ENCODE measurements at regions not wholly inside any gene's neighbourhood (a gene's known extent, or its start where the extent isn't known, plus 50 kb on each side); places are given as distances from the start of the nearest gene placed in this dataset.

GRCh38 chr6:169853196-169854082 lies 102.0 kb downstream of the ERMARD start:
- Histone ChIP-seq H3K4me3 (ENCODE audit: low read length in 2 of 2) (peak overlapping the region in 1 of 2 donors; percentile 49), H3K4me1 (ENCODE audit: control insufficient read depth in 2 of 2, insufficient read depth in 1 of 2, low read depth in 1 of 2, low read length in 2 of 2) (peaks cover 0 to 2% of the 10 kb centered on the region in 2 donors), H3K36me3 (replicated peaks in 1 of 2; ENCODE audit: control insufficient read depth in 2 of 2, insufficient read depth in 2 of 2, low read length in 2 of 2) (no peaks in the 10 kb centered on the region), H3K4ac (ENCODE audit: low read length) (no peak overlapping the region), H3K79me1 (ENCODE audit: low read depth, low read length) (no peaks in the 10 kb centered on the region), H2AK5ac (ENCODE audit: low read depth, low read length) (no peak overlapping the region), H3K4me2 (ENCODE audit: insufficient read depth, low read length, poor library complexity, severe bottlenecking) (no peak overlapping the region), H2BK120ac (ENCODE audit: low read depth, low read length) (no peak overlapping the region), H4K91ac (ENCODE audit: low read depth, low read length, poor library complexity) (no peak overlapping the region), H3K9ac (ENCODE audit: low read depth, low read length, poor library complexity) (no peak overlapping the region), H2BK5ac (ENCODE audit: low read length) (no peak overlapping the region), H3K9me3 (replicated peaks in 1 of 2; ENCODE audit: control insufficient read depth in 2 of 2, insufficient read depth in 1 of 2, low read depth in 1 of 2, low read length in 2 of 2) (peaks cover 6% of the 10 kb centered on the region in 2 donors), H2AFZ (ENCODE audit: low read length) (no peak overlapping the region), H2BK15ac (ENCODE audit: low read length) (no peak overlapping the region), H3K18ac (ENCODE audit: low read length) (no peak overlapping the region), H3K14ac (ENCODE audit: low read length) (no peak overlapping the region), H3K27ac (replicated peaks; ENCODE audit: low read length) (no peak overlapping the region), H3K27me3 (ENCODE audit: control insufficient read depth in 3 of 3, insufficient read depth in 3 of 3, low read depth in 1 of 3, low read length in 3 of 3) (peaks cover 0 to 8% (median 0%) of the 10 kb centered on the region in 3 experiments), H2BK12ac (ENCODE audit: low read length) (no peak overlapping the region), H4K8ac (ENCODE audit: low read depth, low read length) (no peak overlapping the region), H3K23ac (ENCODE audit: low read depth, low read length, poor library complexity) (no peak overlapping the region)
- DNase-seq (ENCODE audit: low spot score), result no peak
- WGBS, 2 donors (ENCODE audit: extremely low coverage in 2 of 2, insufficient read length in 2 of 2, insufficient replicate concordance in 1 of 2), result no CpG with 5 or more reads among the region's 20 CpGs

DNA sequence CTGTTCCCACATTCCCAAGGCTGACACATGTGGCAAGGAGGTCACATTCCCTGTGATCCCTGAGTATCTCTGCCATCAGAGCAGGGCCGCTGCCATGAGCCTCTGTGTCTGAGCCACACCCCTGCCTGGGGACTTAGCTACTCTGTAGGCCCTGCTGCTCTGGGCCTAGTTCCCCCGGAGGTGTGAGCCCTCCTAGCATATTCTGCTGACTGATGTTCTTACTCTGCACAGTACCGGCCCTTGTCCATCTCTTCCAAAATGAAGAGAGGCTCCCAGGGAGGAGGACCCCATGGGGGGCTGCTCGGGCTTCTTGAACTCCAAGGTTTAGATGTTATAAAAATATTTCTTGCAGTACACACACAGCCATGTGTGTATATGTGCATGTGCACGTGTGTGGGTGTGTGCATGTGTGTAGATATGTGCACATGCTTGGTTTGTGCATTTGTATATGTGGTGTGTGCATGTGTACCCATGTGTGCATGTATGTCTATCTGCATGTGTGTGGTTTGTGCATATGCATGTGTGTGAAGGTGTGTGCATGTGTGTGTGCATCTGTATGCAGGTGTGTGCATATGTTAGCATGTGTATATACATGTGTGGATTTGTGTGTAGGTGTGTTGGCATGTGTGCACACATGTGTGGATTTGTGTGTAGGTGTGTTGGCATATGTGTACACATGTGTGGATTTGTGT lies 101.2 kb downstream of the ERMARD start:
- no peak overlapping the region for H3K18ac ChIP-seq (ENCODE audit: low read length)
- DNase-seq (ENCODE audit: low spot score), result no peak
- H3K79me1 ChIP-seq (ENCODE audit: low read depth, low read length), result no peaks in the 10 kb centered on the region
- no peak overlapping the region for H2BK5ac ChIP-seq (ENCODE audit: low read length)
- H3K4me1 ChIP-seq (ENCODE audit: control insufficient read depth in 2 of 2, insufficient read depth in 1 of 2, low read depth in 1 of 2, low read length in 2 of 2), result peaks cover 0 to 2% of the 10 kb centered on the region in 2 donors
- peak overlapping the region in 1 of 2 donors; percentile 33 for H3K4me3 ChIP-seq (ENCODE audit: low read length in 2 of 2)
- H2AK5ac ChIP-seq (ENCODE audit: low read depth, low read length), result no peak overlapping the region
- H2BK120ac ChIP-seq (ENCODE audit: low read depth, low read length), result no peak overlapping the region
- peaks cover 0 to 8% (median 0%) of the 10 kb centered on the region in 3 experiments for H3K27me3 ChIP-seq (ENCODE audit: control insufficient read depth in 3 of 3, insufficient read depth in 3 of 3, low read depth in 1 of 3, low read length in 3 of 3)
- no peaks in the 10 kb centered on the region for H3K36me3 ChIP-seq (replicated peaks in 1 of 2; ENCODE audit: control insufficient read depth in 2 of 2, insufficient read depth in 2 of 2, low read length in 2 of 2)
- H4K91ac ChIP-seq (ENCODE audit: low read depth, low read length, poor library complexity), result no peak overlapping the region
- H3K4ac ChIP-seq (ENCODE audit: low read length), result no peak overlapping the region
- no peak overlapping the region for H2BK15ac ChIP-seq (ENCODE audit: low read length)
- no peak overlapping the region for H3K27ac ChIP-seq (replicated peaks; ENCODE audit: low read length)
- WGBS, 2 donors (ENCODE audit: extremely low coverage in 2 of 2, insufficient read length in 2 of 2, insufficient replicate concordance in 1 of 2), result no CpG with 5 or more reads among the region's 5 CpGs
- H3K23ac ChIP-seq (ENCODE audit: low read depth, low read length, poor library complexity), result no peak overlapping the region
- H3K9ac ChIP-seq (ENCODE audit: low read depth, low read length, poor library complexity), result no peak overlapping the region
- no peak overlapping the region for H2BK12ac ChIP-seq (ENCODE audit: low read length)
- H4K8ac ChIP-seq (ENCODE audit: low read depth, low read length), result no peak overlapping the region
- H3K14ac ChIP-seq (ENCODE audit: low read length), result no peak overlapping the region
- peaks cover 0 to 4% of the 10 kb centered on the region in 2 donors for H3K9me3 ChIP-seq (replicated peaks in 1 of 2; ENCODE audit: control insufficient read depth in 2 of 2, insufficient read depth in 1 of 2, low read depth in 1 of 2, low read length in 2 of 2)
- no peak overlapping the region for H3K4me2 ChIP-seq (ENCODE audit: insufficient read depth, low read length, poor library complexity, severe bottlenecking)
- peak overlapping the region; percentile 64 for H2AFZ ChIP-seq (ENCODE audit: low read length)

GRCh38 chr6:169851641-169852503 lies 100.5 kb downstream of the ERMARD start:
- Histone ChIP-seq H2AFZ (ENCODE audit: low read length) (peak overlapping the region; percentile 64), H4K8ac (ENCODE audit: low read depth, low read length) (no peak overlapping the region), H2BK5ac (ENCODE audit: low read length) (no peak overlapping the region), H3K4me2 (ENCODE audit: insufficient read depth, low read length, poor library complexity, severe bottlenecking) (no peak overlapping the region), H4K91ac (ENCODE audit: low read depth, low read length, poor library complexity) (no peak overlapping the region), H3K23ac (ENCODE audit: low read depth, low read length, poor library complexity) (no peak overlapping the region), H3K9ac (ENCODE audit: low read depth, low read length, poor library complexity) (no peak overlapping the region), H3K4me1 (ENCODE audit: control insufficient read depth in 2 of 2, insufficient read depth in 1 of 2, low read depth in 1 of 2, low read length in 2 of 2) (peaks cover 0 to 2% of the 10 kb centered on the region in 2 donors), H3K9me3 (replicated peaks in 1 of 2; ENCODE audit: control insufficient read depth in 2 of 2, insufficient read depth in 1 of 2, low read depth in 1 of 2, low read length in 2 of 2) (peaks cover 0 to 4% of the 10 kb centered on the region in 2 donors), H2BK15ac (ENCODE audit: low read length) (no peak overlapping the region), H2BK120ac (ENCODE audit: low read depth, low read length) (no peak overlapping the region), H3K14ac (ENCODE audit: low read length) (no peak overlapping the region), H3K36me3 (replicated peaks in 1 of 2; ENCODE audit: control insufficient read depth in 2 of 2, insufficient read depth in 2 of 2, low read length in 2 of 2) (no peaks in the 10 kb centered on the region), H3K18ac (ENCODE audit: low read length) (peak overlapping the region; percentile 46), H2BK12ac (ENCODE audit: low read length) (no peak overlapping the region), H3K4ac (ENCODE audit: low read length) (no peak overlapping the region), H3K79me1 (ENCODE audit: low read depth, low read length) (no peaks in the 10 kb centered on the region), H2AK5ac (ENCODE audit: low read depth, low read length) (no peak overlapping the region), H3K4me3 (ENCODE audit: low read length in 2 of 2) (no peak overlapping the region), H3K27ac (replicated peaks; ENCODE audit: low read length) (peak overlapping the region; percentile 9), H3K27me3 (ENCODE audit: control insufficient read depth in 3 of 3, insufficient read depth in 3 of 3, low read depth in 1 of 3, low read length in 3 of 3) (peaks cover 0 to 8% (median 0%) of the 10 kb centered on the region in 3 experiments)
- DNase-seq (ENCODE audit: low spot score), result no peak
- no CpG with 5 or more reads among the region's 22 CpGs for WGBS, 2 donors (ENCODE audit: extremely low coverage in 2 of 2, insufficient read length in 2 of 2, insufficient replicate concordance in 1 of 2)
